ENCODE measurements at regions not wholly inside any gene's neighbourhood (a gene's known extent, or its start where the extent isn't known, plus 50 kb on each side); places are given as distances from the start of the nearest gene placed in this dataset.

GRCh38 chrY:21302278-21302677 is 208.9 kb upstream of the RBMY1B start:
- TF ChIP-seq TAF1 (IDR thresholded peaks at IDR 0.05; ENCODE audit: low read depth, low read length): no peak
- no peak for TF ChIP-seq POLR2A (IDR thresholded peaks at IDR 0.05; ENCODE audit: low read depth, low read length)
- TF ChIP-seq POLR2AphosphoS5 (IDR thresholded peaks at IDR 0.05; ENCODE audit: low read depth, low read length): no peak
- TF ChIP-seq PAX5 (IDR thresholded peaks at IDR 0.05; ENCODE audit: insufficient read depth, low read length, severe bottlenecking): no peak
- TF ChIP-seq SPI1 (IDR thresholded peaks at IDR 0.05; ENCODE audit: low read depth, low read length): peak; percentile 86
